ENCODE measurements at regions not wholly inside any gene's neighbourhood (a gene's known extent, or its start where the extent isn't known, plus 50 kb on each side); places are given as distances from the start of the nearest gene placed in this dataset.

DNA sequence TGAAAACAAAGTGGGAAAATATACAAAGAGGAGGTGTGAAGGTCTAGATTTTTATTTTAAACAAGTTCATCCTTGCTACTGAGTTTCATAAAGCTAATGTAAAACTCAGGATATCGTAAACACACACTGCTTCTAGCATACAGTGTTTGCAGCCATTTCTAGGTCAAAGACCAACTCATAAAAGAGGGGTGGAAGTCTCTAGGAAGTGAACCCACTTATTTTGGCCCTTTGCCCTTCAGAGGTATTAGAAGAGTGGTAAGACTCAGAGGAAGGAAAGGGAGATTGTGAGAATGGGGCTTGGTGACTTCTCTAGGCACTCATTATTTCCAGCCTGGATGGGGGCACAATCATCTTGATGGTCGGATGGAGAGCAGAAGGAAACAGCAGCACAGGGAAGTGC, 91.2 kb downstream of the TNFSF18 start:
- no peak for DNase-seq

- DNase-seq, result no peak
These were observed 90.7 kb downstream of the TNFSF18 start for GRCh38 chr1:172960019-172960418.

GRCh38 chr1:172960454-172961208, 90.1 kb downstream of the TNFSF18 start:
- DNase-seq, result no peak

GRCh38 chr1:172964864-172965263, 85.9 kb downstream of the TNFSF18 start:
- no peak for DNase-seq

- DNase-seq, result no peak
These were observed 83.7 kb downstream of the TNFSF18 start for GRCh38 chr1:172966844-172967540.

DNA sequence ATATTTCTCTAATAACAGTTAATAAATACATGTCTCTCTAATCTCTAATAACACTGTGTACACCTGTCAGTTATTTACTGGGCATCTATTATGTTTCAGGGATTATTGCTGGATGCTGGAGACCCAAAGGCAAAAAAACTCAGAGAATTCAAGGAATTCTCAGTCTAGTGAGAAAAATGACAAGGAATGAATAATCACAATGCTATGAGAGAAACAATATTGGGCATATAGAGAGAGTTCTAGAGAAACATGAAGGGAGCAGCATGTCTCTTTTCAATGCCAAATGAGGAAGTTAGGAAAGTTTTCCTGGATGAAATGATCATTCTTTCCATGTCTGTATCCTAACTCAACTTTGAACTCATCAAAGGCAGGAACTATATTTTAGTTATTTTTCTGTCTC, 82.8 kb downstream of the TNFSF18 start:
- no peak for DNase-seq

- DNase-seq, result no peak
These were observed 81.1 kb downstream of the TNFSF18 start for GRCh38 chr1:172969611-172970010.

DNA sequence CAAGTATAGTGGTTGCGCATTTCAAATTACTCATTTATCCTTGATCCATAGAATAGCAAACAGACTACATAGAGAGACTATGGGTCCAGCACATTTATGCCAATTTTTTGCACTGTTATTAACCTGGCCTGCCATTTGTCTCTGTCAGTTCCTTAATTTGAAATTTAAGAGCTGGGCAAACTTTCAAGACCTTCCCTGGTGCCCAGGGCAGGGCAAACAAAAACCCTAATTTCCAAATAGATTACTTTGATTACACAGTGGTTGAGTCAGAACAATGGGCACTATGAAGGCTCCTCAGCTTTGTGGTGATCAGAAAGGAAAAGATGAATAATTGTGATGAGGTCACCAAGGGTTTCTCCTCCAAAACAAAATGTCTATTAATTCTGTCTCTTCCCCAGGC, 80.6 kb downstream of the TNFSF18 start:
- DNase-seq, result no peak

DNA sequence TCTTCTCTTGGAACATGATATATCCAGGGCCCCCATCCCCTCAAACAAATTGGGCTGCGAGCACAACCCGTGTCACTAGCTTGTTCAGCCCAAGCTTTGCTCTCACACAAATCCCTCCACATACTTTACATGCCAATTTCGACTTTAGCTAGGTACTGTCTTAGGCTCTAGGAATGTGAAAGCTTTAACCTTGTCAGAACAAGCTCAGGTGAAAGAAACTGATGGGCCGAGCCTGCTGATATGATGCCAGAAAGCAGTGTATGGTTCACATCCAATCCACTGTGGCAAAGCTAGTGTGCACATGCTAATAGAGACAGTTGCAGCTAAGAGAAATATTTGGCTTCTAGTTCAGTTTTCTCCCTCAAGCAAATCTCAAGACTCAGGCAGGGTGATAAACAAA, 79.5 kb downstream of the TNFSF18 start:
- DNase-seq, result no peak

- no peak for DNase-seq
These were observed 78.5 kb downstream of the TNFSF18 start for GRCh38 chr1:172972258-172972657.

DNA sequence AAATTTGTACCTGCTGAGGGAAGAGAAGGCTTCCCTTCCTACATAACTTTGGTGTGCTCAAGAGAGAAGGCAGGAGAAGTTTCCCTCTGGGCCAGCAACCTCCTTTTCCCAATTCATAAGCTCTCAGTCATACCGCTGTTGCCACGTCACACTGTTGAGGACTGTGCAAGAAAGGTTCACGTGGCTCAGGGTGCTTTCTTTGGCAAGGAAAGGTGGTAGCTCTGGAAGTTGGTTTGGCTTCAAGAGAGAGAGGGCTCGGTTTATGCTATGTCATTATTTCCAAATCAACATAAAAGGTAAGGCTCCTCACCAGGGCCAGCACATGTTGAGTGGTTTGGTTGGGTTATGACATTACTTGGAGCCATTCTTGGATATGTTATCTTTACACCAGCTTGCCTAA, 77.3 kb downstream of the TNFSF18 start:
- no peak for DNase-seq

GRCh38 chr1:172976222-172977041, 74.3 kb downstream of the TNFSF18 start:
- no peak for DNase-seq

DNA sequence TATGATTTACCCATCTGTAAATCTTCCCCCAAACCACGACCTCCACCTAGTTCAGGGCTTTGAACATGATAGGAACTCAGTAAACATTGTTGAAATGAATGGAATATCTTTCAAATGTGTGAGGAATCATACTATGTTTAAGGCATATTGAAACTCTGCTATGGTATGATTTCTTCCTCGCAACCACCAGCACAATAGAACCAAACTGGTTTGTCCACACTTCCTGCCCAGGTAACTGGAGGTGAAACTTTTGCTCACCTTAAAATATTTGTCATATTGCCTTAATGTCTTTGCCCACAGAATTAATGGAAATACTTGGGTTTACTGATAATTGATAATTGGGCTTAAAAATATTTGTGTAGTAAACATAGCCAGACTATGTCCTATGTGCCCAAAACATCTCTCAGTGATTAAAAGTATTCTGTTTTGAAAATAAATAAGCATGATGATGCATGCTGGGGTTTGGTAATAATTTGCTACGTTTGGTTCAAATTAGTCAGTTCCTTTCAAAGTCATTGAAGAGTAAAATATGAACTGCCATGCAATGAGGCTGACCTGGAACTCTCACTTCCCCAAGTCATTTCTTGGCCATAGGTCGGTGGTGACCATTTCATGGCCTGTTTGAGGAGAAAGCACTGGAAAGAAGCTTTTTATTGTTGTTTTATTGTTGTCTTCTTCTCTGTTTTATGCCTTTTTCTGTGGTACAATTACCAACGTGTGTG, 73.3 kb downstream of the TNFSF18 start:
- DNase-seq, result no peak

DNA sequence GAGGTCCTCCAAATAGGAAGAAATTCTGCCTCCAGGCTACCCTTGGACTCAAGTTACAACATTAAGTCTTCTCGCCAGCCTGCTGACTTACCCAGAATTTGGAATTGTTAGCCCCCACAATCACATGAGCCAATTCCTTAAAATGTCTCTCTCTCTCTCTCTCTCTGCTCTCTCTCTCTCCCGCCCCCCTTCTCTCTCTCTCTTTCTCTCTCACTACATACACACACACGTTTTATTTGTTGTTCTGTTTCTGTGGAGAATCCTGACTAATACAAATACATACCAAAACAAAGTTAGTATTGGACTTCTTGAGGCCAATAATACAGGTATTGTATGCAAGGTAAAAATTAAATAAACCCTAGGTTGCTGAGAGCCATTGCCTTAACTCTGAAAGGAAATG, 72.1 kb downstream of the TNFSF18 start:
- DNase-seq, result no peak

- no peak for DNase-seq
These were observed 70.9 kb downstream of the TNFSF18 start for GRCh38 chr1:172979828-172980227.

GRCh38 chr1:172980456-172980855, 70.3 kb downstream of the TNFSF18 start:
- no peak for DNase-seq

DNA sequence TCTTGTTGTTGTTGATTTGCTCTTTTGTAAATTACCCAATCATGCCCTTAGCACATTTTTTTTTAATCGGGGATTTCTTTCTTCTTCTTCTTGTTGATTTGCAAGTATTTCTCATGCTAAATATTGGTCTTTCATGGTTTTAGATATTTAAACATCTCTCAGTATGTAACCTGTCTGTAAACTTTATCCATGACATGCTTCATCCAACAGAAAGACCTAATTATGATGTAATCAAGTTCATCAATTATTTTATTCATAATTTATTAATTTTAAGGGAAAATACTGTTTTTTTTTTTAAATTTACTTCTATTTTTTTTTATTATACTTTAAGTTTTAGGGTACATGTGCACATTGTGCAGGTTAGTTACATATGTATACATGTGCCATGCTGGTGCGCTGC, 69.8 kb downstream of the TNFSF18 start:
- DNase-seq, result no peak

All from hematopoietic multipotent progenitor cell treated with erythropoietin and hydrocortisone succinate and interleukin-3 and kit ligand, for 6 days (in vitro differentiated cells).